H1 (cell line): ENCODE measurements at regions not wholly inside any gene's neighbourhood (a gene's known extent, or its start where the extent isn't known, plus 50 kb on each side); places are given as distances from the start of the nearest gene placed in this dataset.

ENCODE experiments used
- BCL11A ChIP-seq, 2 experiments: IDR thresholded peaks; one replicate each; pipeline ENCODE4 v1.6.1; 2011; ENCODE audit warnings: low read depth in 2 of 2, low read length in 2 of 2, mild to moderate bottlenecking in 2 of 2
- CEBPB ChIP-seq: IDR thresholded peaks from 2 replicates; pipeline ENCODE4 v1.6.1; 2012; ENCODE audit warnings: low read depth, low read length
- JUND ChIP-seq: IDR thresholded peaks from 2 replicates; pipeline ENCODE4 v1.6.1; 2011; ENCODE audit warnings: mild to moderate bottlenecking, improper control_type of control experiment, low read length
- KDM1A ChIP-seq: fragments of 200-600, 300-600 bp; sonication (generic); IDR thresholded peaks from 2 replicates; pipeline ENCODE4 v1.7.1; 2016; ENCODE audit warnings: mild to moderate bottlenecking, low read length, borderline replicate concordance
- PHF8 ChIP-seq: fragments of 200-600 bp; sonication (generic); conservative IDR thresholded peaks from 2 replicates; pipeline ENCODE4 v1.7.1; 2012; ENCODE audit warnings: low read depth, mild to moderate bottlenecking, inconsistent platforms, low read length, moderate library complexity
- POLR2A ChIP-seq, 2 experiments: IDR thresholded peaks; 1 replicate in 1 of 2; 2 replicates in 1 of 2; pipeline ENCODE4 v1.6.1; 2011; ENCODE audit warnings: low read depth in 2 of 2, low read length in 2 of 2, mild to moderate bottlenecking in 2 of 2; ENCODE audit errors: control extremely low read depth in 1 of 2
- POLR2AphosphoS5 ChIP-seq: IDR thresholded peaks from 2 replicates; pipeline ENCODE4 v1.6.1; 2011; ENCODE audit warnings: low read depth, low read length
- RFX5 ChIP-seq: IDR thresholded peaks from 2 replicates; pipeline ENCODE4 v1.6.1; 2011; ENCODE audit warnings: low read depth, low read length, improper control_type of control experiment, borderline replicate concordance
- TAF1 ChIP-seq: IDR thresholded peaks from 2 replicates; pipeline ENCODE4 v1.6.1; 2011; ENCODE audit warnings: mild to moderate bottlenecking, low read depth, low read length
- TF ChIP-seq, protein P1 (sequence below), 3 experiments: IDR thresholded peaks; 1 replicate in 2 of 3; 2 replicates in 1 of 3; pipeline versions ENCODE4 v1.5.1 to v1.6.1; 2011; ENCODE audit warnings: low read length in 3 of 3, mild to moderate bottlenecking in 3 of 3, inconsistent platforms in 2 of 3, low read depth in 1 of 3, moderate library complexity in 1 of 3; ENCODE audit not compliant: insufficient read depth in 1 of 3; ENCODE audit errors: control extremely low read depth in 1 of 3

DNA sequence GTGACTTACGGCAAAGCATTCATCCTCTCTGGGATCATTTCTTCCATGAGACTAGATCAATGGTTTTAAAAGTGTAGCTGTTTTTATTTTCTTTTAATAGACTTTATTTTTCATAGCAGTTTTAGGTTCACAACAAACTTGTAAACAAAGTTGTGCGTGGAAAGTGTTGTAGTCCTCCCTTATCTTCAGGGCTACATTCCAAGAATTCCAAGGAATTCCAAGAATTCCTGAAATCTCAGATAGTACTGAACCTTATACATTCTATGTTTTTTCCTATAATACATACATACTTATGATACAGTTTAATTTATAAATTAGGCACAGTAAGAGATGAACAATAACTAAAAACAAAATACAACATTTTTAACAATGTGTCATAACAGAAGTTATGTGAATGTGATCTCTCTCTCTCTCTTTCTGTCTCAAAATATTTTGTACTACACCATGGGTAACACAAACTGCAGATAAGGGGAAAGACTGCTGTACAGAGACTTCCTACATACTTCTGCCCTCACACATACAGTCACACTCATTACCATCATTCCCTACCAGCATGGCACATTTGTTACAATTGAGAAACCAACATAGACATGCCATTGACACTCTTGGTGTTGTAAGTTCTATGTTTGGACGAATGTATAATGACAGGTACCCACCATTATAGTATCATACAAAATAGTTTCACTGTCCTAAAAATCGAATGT, 1933.2 kb upstream of the WWC1 start:
- no peak for TF ChIP-seq BCL11A (IDR thresholded peaks at IDR 0.05; ENCODE audit: low read depth in 2 of 2, low read length in 2 of 2)
- no peak for TF ChIP-seq POLR2AphosphoS5
- TF ChIP-seq, protein P1, sequence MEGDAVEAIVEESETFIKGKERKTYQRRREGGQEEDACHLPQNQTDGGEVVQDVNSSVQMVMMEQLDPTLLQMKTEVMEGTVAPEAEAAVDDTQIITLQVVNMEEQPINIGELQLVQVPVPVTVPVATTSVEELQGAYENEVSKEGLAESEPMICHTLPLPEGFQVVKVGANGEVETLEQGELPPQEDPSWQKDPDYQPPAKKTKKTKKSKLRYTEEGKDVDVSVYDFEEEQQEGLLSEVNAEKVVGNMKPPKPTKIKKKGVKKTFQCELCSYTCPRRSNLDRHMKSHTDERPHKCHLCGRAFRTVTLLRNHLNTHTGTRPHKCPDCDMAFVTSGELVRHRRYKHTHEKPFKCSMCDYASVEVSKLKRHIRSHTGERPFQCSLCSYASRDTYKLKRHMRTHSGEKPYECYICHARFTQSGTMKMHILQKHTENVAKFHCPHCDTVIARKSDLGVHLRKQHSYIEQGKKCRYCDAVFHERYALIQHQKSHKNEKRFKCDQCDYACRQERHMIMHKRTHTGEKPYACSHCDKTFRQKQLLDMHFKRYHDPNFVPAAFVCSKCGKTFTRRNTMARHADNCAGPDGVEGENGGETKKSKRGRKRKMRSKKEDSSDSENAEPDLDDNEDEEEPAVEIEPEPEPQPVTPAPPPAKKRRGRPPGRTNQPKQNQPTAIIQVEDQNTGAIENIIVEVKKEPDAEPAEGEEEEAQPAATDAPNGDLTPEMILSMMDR (IDR thresholded peaks at IDR 0.05; ENCODE audit: control extremely low read depth in 1 of 3, insufficient read depth in 1 of 3, low read depth in 1 of 3, low read length in 3 of 3) = no peak
- no peak for TF ChIP-seq JUND
- no peak for TF ChIP-seq POLR2A (IDR thresholded peaks at IDR 0.05; ENCODE audit: control extremely low read depth in 1 of 2, low read depth in 2 of 2, low read length in 2 of 2)
- TF ChIP-seq PHF8 = no peak
- TF ChIP-seq TAF1 = no peak
- no peak for TF ChIP-seq KDM1A
- no peak for TF ChIP-seq CEBPB
- TF ChIP-seq RFX5 = no peak
